ENCODE measurements at regions not wholly inside any gene's neighbourhood (a gene's known extent, or its start where the extent isn't known, plus 50 kb on each side); places are given as distances from the start of the nearest gene placed in this dataset.

GRCh38 chr2:128643221-128644065 lies 324.8 kb upstream of the HS6ST1 start (continued):
- TF ChIP-seq ZNF646 (CRISPR knock-in tag; IDR thresholded peaks at IDR 0.05): no peak
- TF ChIP-seq ONECUT2 (CRISPR knock-in tag; IDR thresholded peaks at IDR 0.05): no peak
- no peak for TF ChIP-seq SMARCC2 (IDR thresholded peaks at IDR 0.05)
- TF ChIP-seq TP53 (CRISPR knock-in tag; conservative IDR thresholded peaks at IDR 0.05): no peak
- TF ChIP-seq ZMAT3 (CRISPR knock-in tag; conservative IDR thresholded peaks at IDR 0.05): no peak
- TF ChIP-seq HINFP (CRISPR knock-in tag; IDR thresholded peaks at IDR 0.05; ENCODE audit: low read depth): no peak
- no peak for TF ChIP-seq PRDM10 (CRISPR knock-in tag; IDR thresholded peaks at IDR 0.05; ENCODE audit: low read depth)
- no peak for TF ChIP-seq TFAP4 (IDR thresholded peaks at IDR 0.05; ENCODE audit: borderline replicate concordance, low read depth)
- no peak for TF ChIP-seq ZNF629 (CRISPR knock-in tag; conservative IDR thresholded peaks at IDR 0.05)
